Trophoblast cell (in vitro differentiated cells and primary cell): ENCODE measurements at regions not wholly inside any gene's neighbourhood (a gene's known extent, or its start where the extent isn't known, plus 50 kb on each side); places are given as distances from the start of the nearest gene placed in this dataset.

Source experiments
- DNase-seq, 2 donors: peaks; one replicate each; pipeline ENCODE4 v3.0.0-alpha.2; 2016
- H2AFZ ChIP-seq: 2 replicates; pipeline ENCODE4 v1.6.1; 2013; ENCODE audit warnings: low read length, moderate library complexity, mild to moderate bottlenecking; ENCODE audit not compliant: insufficient read depth, poor library complexity
- H2AK5ac ChIP-seq: 2 replicates; pipeline ENCODE4 v1.6.1; 2013; ENCODE audit warnings: mild to moderate bottlenecking, low read length
- H2BK120ac ChIP-seq: 2 replicates; pipeline ENCODE4 v1.6.1; 2013; ENCODE audit warnings: low read length, mild to moderate bottlenecking, moderate library complexity; ENCODE audit not compliant: insufficient read depth, poor library complexity
- H2BK12ac ChIP-seq: 2 replicates; pipeline ENCODE4 v1.6.1; 2013; ENCODE audit warnings: mild to moderate bottlenecking, low read length, moderate library complexity
- H2BK5ac ChIP-seq: 2 replicates; pipeline ENCODE4 v1.6.1; 2013; ENCODE audit warnings: low read length, low read depth, moderate library complexity, mild to moderate bottlenecking; ENCODE audit not compliant: poor library complexity
- H3K14ac ChIP-seq: 2 replicates; pipeline ENCODE4 v1.6.1; 2013; ENCODE audit warnings: mild to moderate bottlenecking, low read length
- H3K18ac ChIP-seq: 2 replicates; pipeline ENCODE4 v1.6.1; 2013; ENCODE audit warnings: mild to moderate bottlenecking, low read length
- H3K23ac ChIP-seq: 2 replicates; pipeline ENCODE4 v1.6.1; 2013; ENCODE audit warnings: low read length
- H3K27ac ChIP-seq: 2 replicates; pipeline ENCODE4 v1.5.1; 2013; ENCODE audit warnings: low read depth, mild to moderate bottlenecking, inconsistent platforms, low read length, moderate library complexity
- H3K27me3 ChIP-seq: 2 replicates; pipeline ENCODE4 v1.6.1; 2013; ENCODE audit warnings: inconsistent platforms, mild to moderate bottlenecking, low read length, moderate library complexity; ENCODE audit not compliant: insufficient read depth
- H3K36me3 ChIP-seq, 2 experiments: 1 replicate in 1 of 2; 2 replicates in 1 of 2; pipeline ENCODE4 v1.6.1; 2013; ENCODE audit warnings: low read length in 2 of 2, mild to moderate bottlenecking in 2 of 2, moderate library complexity in 1 of 2; ENCODE audit not compliant: insufficient read depth in 2 of 2, control insufficient read depth in 1 of 2
- H3K4ac ChIP-seq: 2 replicates; pipeline ENCODE4 v1.6.1; 2013; ENCODE audit warnings: low read depth, mild to moderate bottlenecking, low read length, moderate library complexity
- H3K4me1 ChIP-seq, 2 experiments: 1 replicate in 1 of 2; 2 replicates in 1 of 2; pipeline ENCODE4 v1.6.1; 2013; ENCODE audit warnings: low read length in 2 of 2, mild to moderate bottlenecking in 2 of 2, moderate library complexity in 1 of 2; ENCODE audit not compliant: insufficient read depth in 2 of 2, control insufficient read depth in 1 of 2
- H3K4me2 ChIP-seq: 2 replicates; pipeline ENCODE4 v1.6.1; 2013; ENCODE audit warnings: inconsistent platforms, mild to moderate bottlenecking, low read length, moderate library complexity
- H3K4me3 ChIP-seq: 2 replicates; pipeline ENCODE4 v1.5.1; 2013; ENCODE audit warnings: mild to moderate bottlenecking, low read depth, low read length, inconsistent platforms
- H3K79me1 ChIP-seq: one replicate; pipeline ENCODE4 v1.6.1; 2013; ENCODE audit warnings: low read length
- H3K79me2 ChIP-seq: 2 replicates; pipeline ENCODE4 v1.6.1; 2013; ENCODE audit warnings: low read length, mild to moderate bottlenecking; ENCODE audit not compliant: control insufficient read depth, insufficient read depth, poor library complexity
- H3K9ac ChIP-seq: 2 replicates; pipeline ENCODE4 v1.6.1; 2013; ENCODE audit warnings: mild to moderate bottlenecking, low read length
- H3K9me3 ChIP-seq: 2 replicates; pipeline ENCODE4 v1.6.1; 2013; ENCODE audit warnings: low read depth, mild to moderate bottlenecking, control low read depth, inconsistent platforms, low read length; ENCODE audit not compliant: insufficient read depth
- H4K12ac ChIP-seq: 2 replicates; pipeline ENCODE4 v1.6.1; 2013; ENCODE audit warnings: low read depth, mild to moderate bottlenecking, low read length, moderate library complexity
- H4K8ac ChIP-seq: 2 replicates; pipeline ENCODE4 v1.6.1; 2013; ENCODE audit warnings: low read depth, mild to moderate bottlenecking, low read length, moderate library complexity
- H4K91ac ChIP-seq: one replicate; pipeline ENCODE4 v1.6.1; 2013; ENCODE audit warnings: low read depth, mild to moderate bottlenecking, low read length, moderate library complexity
- WGBS: extraction: QIAGEN DNeasy Blood & Tissue Kit; methylation state at CpG from one replicate; pipeline ENCODE4 v1.1.7; 2013; ENCODE audit warnings: missing lambda C conversion rate; ENCODE audit not compliant: insufficient read length, insufficient coverage; ENCODE audit errors: extremely low coverage; 5-methylcytosine and 5-hydroxymethylcytosine counted together

DNA sequence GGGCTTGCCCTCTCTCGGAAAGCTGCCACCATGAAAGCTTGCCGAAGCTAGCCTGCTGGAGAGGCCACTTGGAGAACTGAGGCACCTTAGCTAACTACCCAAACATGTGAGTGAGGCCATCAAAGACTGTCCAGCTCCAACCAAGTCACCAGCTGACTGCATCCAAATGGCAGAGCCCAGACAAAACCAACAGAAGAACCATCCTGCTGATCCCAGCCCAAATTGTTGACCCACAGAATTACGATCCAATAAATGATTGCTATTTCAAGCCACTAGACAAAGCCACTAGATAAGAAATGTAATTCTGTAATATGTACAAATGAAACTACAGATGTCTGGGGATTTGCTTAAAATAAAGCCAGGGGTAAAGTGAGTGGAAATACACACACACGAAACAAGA is 109.8 kb upstream of the TRPM1 start:
- Histone ChIP-seq H3K36me3 (no peaks in the 10 kb centered on the region), H3K4me1 (peaks cover 0 to 3% of the 10 kb centered on the region in 2 experiments), H4K12ac (no peak overlapping the region), H3K18ac (no peak overlapping the region), H3K9me3 (peaks cover 2% of the 10 kb centered on the region), H2BK5ac (no peak overlapping the region), H3K79me1 (peaks cover 3% of the 10 kb centered on the region), H2BK12ac (no peak overlapping the region), H3K4ac (no peak overlapping the region), H3K79me2 (no peaks in the 10 kb centered on the region), H3K27ac (no peak overlapping the region), H3K14ac (no peak overlapping the region), H4K8ac (no peak overlapping the region), H4K91ac (no peak overlapping the region), H3K27me3 (no peaks in the 10 kb centered on the region), H3K23ac (no peak overlapping the region), H3K4me3 (no peak overlapping the region), H3K4me2 (no peak overlapping the region), H2AFZ (no peak overlapping the region), H2BK120ac (no peak overlapping the region), H2AK5ac (no peak overlapping the region), H3K9ac (no peak overlapping the region)
- DNase-seq = no peak
- WGBS = no CpG with 5 or more reads among the region's 4 CpGs

DNA sequence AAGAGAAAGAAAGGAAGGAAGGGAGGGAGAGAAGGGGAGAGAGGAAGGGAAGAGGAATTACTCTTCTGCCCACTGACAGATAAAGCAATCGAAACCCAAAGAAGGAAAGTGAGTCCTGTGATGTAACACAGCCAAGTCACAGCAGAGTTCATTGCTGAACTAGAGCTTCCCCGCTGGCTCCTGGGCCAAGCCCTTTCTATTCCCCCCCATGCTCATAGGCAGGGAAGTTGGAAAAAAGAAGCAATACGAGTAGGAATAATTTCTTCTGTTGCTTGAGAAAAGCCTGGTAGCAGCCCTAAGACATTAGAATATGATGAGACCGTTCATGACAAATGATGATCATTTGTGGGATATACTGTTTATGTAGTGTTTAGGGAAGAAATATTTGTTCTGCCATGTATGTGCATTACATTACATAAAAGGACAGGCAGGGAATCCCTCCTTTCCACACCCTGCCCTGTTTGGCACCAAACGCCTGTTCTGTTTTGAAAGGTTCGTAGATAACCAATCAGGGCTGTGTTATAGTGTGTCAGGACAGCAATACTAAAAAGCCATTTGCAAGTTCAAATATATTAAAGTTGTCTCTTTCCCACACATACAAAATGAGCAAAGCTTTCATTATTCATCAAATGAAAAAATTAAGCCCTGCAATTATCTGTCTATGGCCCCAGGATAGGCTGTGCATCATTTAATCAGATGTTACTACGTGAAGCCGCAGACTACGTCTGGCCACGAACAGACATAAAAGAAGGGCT is 111.0 kb upstream of the TRPM1 start:
- Histone ChIP-seq H3K4me2 (no peak overlapping the region), H3K23ac (no peak overlapping the region), H3K9me3 (peaks cover 2% of the 10 kb centered on the region), H3K18ac (no peak overlapping the region), H3K14ac (no peak overlapping the region), H3K4me3 (no peak overlapping the region), H2AK5ac (no peak overlapping the region), H3K9ac (no peak overlapping the region), H3K4ac (no peak overlapping the region), H3K79me2 (no peaks in the 10 kb centered on the region), H3K27ac (no peak overlapping the region), H2AFZ (no peak overlapping the region), H3K27me3 (no peaks in the 10 kb centered on the region), H3K36me3 (no peaks in the 10 kb centered on the region), H3K4me1 (peaks cover 0 to 3% of the 10 kb centered on the region in 2 experiments), H2BK120ac (no peak overlapping the region), H2BK5ac (no peak overlapping the region), H4K12ac (no peak overlapping the region), H4K91ac (no peak overlapping the region), H4K8ac (no peak overlapping the region), H3K79me1 (peaks cover 3% of the 10 kb centered on the region), H2BK12ac (no peak overlapping the region)
- DNase-seq = no peak
- WGBS = no CpG with 5 or more reads among the region's 10 CpGs

GRCh38 chr15:31214158-31214863 is 112.3 kb upstream of the KLF13 start:
- peaks cover 3% of the 10 kb centered on the region for H3K79me1 ChIP-seq
- H3K4ac ChIP-seq = no peak overlapping the region
- H4K12ac ChIP-seq = no peak overlapping the region
- no peak overlapping the region for H3K18ac ChIP-seq
- no peak overlapping the region for H3K9ac ChIP-seq
- no peak overlapping the region for H4K8ac ChIP-seq
- no peak for DNase-seq
- H2AFZ ChIP-seq = no peak overlapping the region
- H3K14ac ChIP-seq = no peak overlapping the region
- no peak overlapping the region for H2AK5ac ChIP-seq
- H3K27me3 ChIP-seq = no peaks in the 10 kb centered on the region
- no peak overlapping the region for H4K91ac ChIP-seq
- no peaks in the 10 kb centered on the region for H3K36me3 ChIP-seq
- H3K4me2 ChIP-seq = no peak overlapping the region
- H3K27ac ChIP-seq = no peak overlapping the region
- H3K4me1 ChIP-seq = peaks cover 0 to 3% of the 10 kb centered on the region in 2 experiments
- no peak overlapping the region for H3K23ac ChIP-seq
- H2BK5ac ChIP-seq = no peak overlapping the region
- H2BK12ac ChIP-seq = no peak overlapping the region
- WGBS = no CpG with 5 or more reads among the region's 8 CpGs
- no peak overlapping the region for H2BK120ac ChIP-seq
- H3K9me3 ChIP-seq = peaks cover 2% of the 10 kb centered on the region
- H3K79me2 ChIP-seq = no peaks in the 10 kb centered on the region
- H3K4me3 ChIP-seq = no peak overlapping the region

- no peak overlapping the region for H3K4me3 ChIP-seq
Measured at GRCh38 chr15:31214864-31215489, 111.7 kb upstream of the KLF13 start.

More at GRCh38 chr15:31214864-31215489, 111.7 kb upstream of the KLF13 start:
- H2AK5ac ChIP-seq = no peak overlapping the region
- no peak overlapping the region for H3K4ac ChIP-seq
- no peak overlapping the region for H4K12ac ChIP-seq
- H4K8ac ChIP-seq = no peak overlapping the region
- H3K4me1 ChIP-seq = peaks cover 0 to 3% of the 10 kb centered on the region in 2 experiments
- H3K27ac ChIP-seq = no peak overlapping the region
- no peak overlapping the region for H2BK120ac ChIP-seq
- H3K23ac ChIP-seq = no peak overlapping the region
- no peak overlapping the region for H2BK12ac ChIP-seq
- no peaks in the 10 kb centered on the region for H3K79me2 ChIP-seq
- H3K18ac ChIP-seq = no peak overlapping the region
- WGBS = no CpG with 5 or more reads among the region's 18 CpGs
- no peak overlapping the region for H2BK5ac ChIP-seq
- no peak for DNase-seq
- no peaks in the 10 kb centered on the region for H3K27me3 ChIP-seq
- H3K9me3 ChIP-seq = peaks cover 2% of the 10 kb centered on the region
- no peak overlapping the region for H3K9ac ChIP-seq
- no peaks in the 10 kb centered on the region for H3K36me3 ChIP-seq
- no peak overlapping the region for H3K14ac ChIP-seq
- peak overlapping the region; percentile 77 for H3K4me2 ChIP-seq
- H3K79me1 ChIP-seq = peaks cover 3% of the 10 kb centered on the region
- no peak overlapping the region for H2AFZ ChIP-seq
- no peak overlapping the region for H4K91ac ChIP-seq
